ENCODE measurements at regions not wholly inside any gene's neighbourhood (a gene's known extent, or its start where the extent isn't known, plus 50 kb on each side); places are given as distances from the start of the nearest gene placed in this dataset.

GRCh38 chr7:47089461-47089860 is 492.4 kb downstream of the TNS3 start:
- TF ChIP-seq HNF4G (IDR thresholded peaks at IDR 0.05) = no peak
- no peak for TF ChIP-seq JUND (IDR thresholded peaks at IDR 0.05)
- no peak for TF ChIP-seq ZBTB33 (IDR thresholded peaks at IDR 0.05)
- no peak for TF ChIP-seq EGR1 (IDR thresholded peaks at IDR 0.05; ENCODE audit: low read depth in 2 of 2)
- TF ChIP-seq FOXA2 (IDR thresholded peaks at IDR 0.05) = no peak
- TF ChIP-seq CTCF (IDR thresholded peaks at IDR 0.05; ENCODE audit: low read depth, low read length, missing input control) = no peak
- no peak for TF ChIP-seq GABPA (IDR thresholded peaks at IDR 0.05 in 1 of 2, conservative IDR thresholded peaks at IDR 0.05 in 1 of 2)
- TF ChIP-seq SP1 (IDR thresholded peaks at IDR 0.05) = no peak
- no peak for TF ChIP-seq RAD21 (IDR thresholded peaks at IDR 0.05)

GRCh38 chr7:47089068-47089417 is 492.9 kb downstream of the TNS3 start:
- Histone ChIP-seq H3K27ac (ENCODE audit: low read depth in 1 of 2, low read length in 2 of 2) (no peak overlapping the region), H3K4me3 (ENCODE audit: low read depth in 1 of 3, low read length in 3 of 3) (no peak overlapping the region), H3K9me3 (ENCODE audit: control insufficient read depth in 4 of 4, low read length in 3 of 4) (no peaks in the 10 kb centered on the region), H3K9ac (ENCODE audit: low read depth in 1 of 2, low read length in 2 of 2) (no peak overlapping the region), H3K27me3 (ENCODE audit: control insufficient read depth in 4 of 4, insufficient read depth in 4 of 4, low read length in 3 of 4) (no peaks in the 10 kb centered on the region), H3K4me1 (ENCODE audit: control insufficient read depth in 4 of 4, insufficient read depth in 4 of 4, low read length in 3 of 4) (peaks cover 0 to 5% (median 2%) of the 10 kb centered on the region in 4 donors), H3K36me3 (ENCODE audit: control insufficient read depth in 4 of 4, insufficient read depth in 3 of 4, low read depth in 1 of 4, low read length in 3 of 4) (no peaks in the 10 kb centered on the region)
- DNase-seq (ENCODE audit: low spot score) = no peak
- 22% methylated on average over 1 of the region's 1 CpG for WGBS
- no peak for TF ChIP-seq NR2F2 (IDR thresholded peaks at IDR 0.05)
- no peak for TF ChIP-seq ATF3 (IDR thresholded peaks at IDR 0.05)
- no peak for TF ChIP-seq TAF1 (conservative IDR thresholded peaks at IDR 0.05)
- TF ChIP-seq ZBTB33 (IDR thresholded peaks at IDR 0.05) = no peak
- TF ChIP-seq RXRA (IDR thresholded peaks at IDR 0.05) = no peak
- TF ChIP-seq SP1 (IDR thresholded peaks at IDR 0.05) = no peak
- TF ChIP-seq JUND (IDR thresholded peaks at IDR 0.05) = no peak
- TF ChIP-seq MAX (IDR thresholded peaks at IDR 0.05) = no peak

More at GRCh38 chr7:47089461-47089860, 492.4 kb downstream of the TNS3 start:
- H3K27me3 ChIP-seq (ENCODE audit: control insufficient read depth in 4 of 4, insufficient read depth in 4 of 4, low read length in 3 of 4) = no peaks in the 10 kb centered on the region
- no peaks in the 10 kb centered on the region for H3K9me3 ChIP-seq (ENCODE audit: control insufficient read depth in 4 of 4, low read length in 3 of 4)
- H3K9ac ChIP-seq (ENCODE audit: low read depth in 1 of 2, low read length in 2 of 2) = no peak overlapping the region
- H3K4me1 ChIP-seq (ENCODE audit: control insufficient read depth in 4 of 4, insufficient read depth in 4 of 4, low read length in 3 of 4) = peaks cover 0 to 5% (median 2%) of the 10 kb centered on the region in 4 donors
- WGBS = 81% methylated on average over 6 of the region's 6 CpGs
- no peak for DNase-seq (ENCODE audit: low spot score)
- no peak overlapping the region for H3K4me3 ChIP-seq (ENCODE audit: low read depth in 1 of 3, low read length in 3 of 3)
- H3K27ac ChIP-seq (ENCODE audit: low read depth in 1 of 2, low read length in 2 of 2) = no peak overlapping the region
- no peaks in the 10 kb centered on the region for H3K36me3 ChIP-seq (ENCODE audit: control insufficient read depth in 4 of 4, insufficient read depth in 3 of 4, low read depth in 1 of 4, low read length in 3 of 4)

Data from liver (tissue), 8 donors.